ENCODE measurements at regions not wholly inside any gene's neighbourhood (a gene's known extent, or its start where the extent isn't known, plus 50 kb on each side); places are given as distances from the start of the nearest gene placed in this dataset.

- Histone ChIP-seq H3K27ac (peak overlapping the region in 1 of 2 donors; percentile 72), H3K36me3 (no peaks in the 10 kb centered on the region), H3K9me3 (peaks cover 0 to 7% of the 10 kb centered on the region in 2 donors), H3K4me1 (peaks cover 9 to 29% of the 10 kb centered on the region in 2 donors), H3K27me3 (no peaks in the 10 kb centered on the region), H3K4me3 (no peak overlapping the region)
- TF ChIP-seq CTCF (IDR thresholded peaks at IDR 0.05) = no peak
- DNase-seq = no peak
- intact Hi-C loops (cut with DNase I) = no loop called here
- ATAC-seq = no peak
Measured at GRCh38 chr11:110779108-110779507, 66.9 kb upstream of the ARHGAP20 start.

DNA sequence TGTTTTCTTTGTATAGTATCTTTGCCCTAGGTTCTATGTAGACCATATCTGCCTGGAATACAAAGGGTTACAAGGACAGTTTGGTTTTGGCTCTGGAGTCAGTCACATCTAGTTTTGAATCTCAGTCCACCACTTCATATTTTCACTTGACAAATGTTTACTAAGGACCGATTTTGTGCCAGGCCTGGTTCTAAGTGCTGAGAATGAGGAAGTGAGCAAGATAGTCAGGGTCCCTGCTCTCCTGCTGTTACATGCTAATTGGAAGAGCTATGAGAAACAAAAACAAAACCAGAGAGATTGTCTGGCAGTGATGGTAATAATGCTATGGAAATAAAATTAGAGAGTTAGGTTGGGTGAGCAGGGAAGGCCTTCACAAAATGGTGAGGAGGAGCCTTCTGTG, 66.1 kb upstream of the ARHGAP20 start:
- DNase-seq = peak in 1 of 4 donors; percentile 38
- TF ChIP-seq CTCF (IDR thresholded peaks at IDR 0.05) = no peak
- intact Hi-C loops (cut with DNase I) = no loop called here
- Histone ChIP-seq H3K27me3 (no peaks in the 10 kb centered on the region), H3K9me3 (peaks cover 0 to 7% of the 10 kb centered on the region in 2 donors), H3K4me3 (no peak overlapping the region), H3K27ac (peak overlapping the region; percentile 60 to 72), H3K4me1 (peaks cover 9 to 29% of the 10 kb centered on the region in 2 donors), H3K36me3 (no peaks in the 10 kb centered on the region)
- ATAC-seq = peak; percentile 70

- peak; percentile 77 for ATAC-seq
- peak overlapping the region; percentile 60 to 72 for H3K27ac ChIP-seq
Measured at GRCh38 chr11:110777775-110778174, 65.5 kb upstream of the ARHGAP20 start.

DNA sequence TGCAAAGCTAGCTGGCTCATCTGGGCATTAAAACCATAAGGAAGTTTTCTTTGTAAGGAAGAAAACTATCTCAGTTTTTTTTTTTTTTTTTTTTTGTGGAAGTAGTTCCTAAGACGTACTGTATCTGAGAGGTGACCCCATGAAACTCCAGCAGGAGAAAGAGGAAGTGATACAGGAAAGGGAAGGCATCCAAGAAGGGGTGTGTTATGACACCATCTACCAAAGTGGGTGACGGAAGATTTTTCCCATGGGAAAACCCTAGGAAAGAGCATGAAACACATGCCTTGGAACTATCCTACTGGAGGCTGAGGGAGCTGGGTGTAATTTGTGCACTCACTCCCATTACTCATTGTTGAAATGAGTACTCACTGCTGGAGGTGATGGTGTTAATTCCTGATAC, 63.8 kb upstream of the ARHGAP20 start:
- Histone ChIP-seq H3K27me3 (no peaks in the 10 kb centered on the region), H3K4me3 (no peak overlapping the region), H3K27ac (no peak overlapping the region), H3K4me1 (peaks cover 9 to 29% of the 10 kb centered on the region in 2 donors), H3K36me3 (no peaks in the 10 kb centered on the region), H3K9me3 (peaks cover 0 to 7% of the 10 kb centered on the region in 2 donors)
- no peak for ATAC-seq
- DNase-seq = no peak
- no peak for TF ChIP-seq CTCF (IDR thresholded peaks at IDR 0.05)
- intact Hi-C loops (cut with DNase I) = no loop called here

More at GRCh38 chr11:110777775-110778174, 65.5 kb upstream of the ARHGAP20 start:
- no peak for TF ChIP-seq CTCF (IDR thresholded peaks at IDR 0.05)
- H3K9me3 ChIP-seq = peaks cover 0 to 7% of the 10 kb centered on the region in 2 donors
- no peaks in the 10 kb centered on the region for H3K27me3 ChIP-seq
- H3K4me1 ChIP-seq = peaks cover 9 to 29% of the 10 kb centered on the region in 2 donors
- intact Hi-C loops (cut with DNase I) = no loop called here
- no peak for DNase-seq
- no peaks in the 10 kb centered on the region for H3K36me3 ChIP-seq
- H3K4me3 ChIP-seq = no peak overlapping the region

DNA sequence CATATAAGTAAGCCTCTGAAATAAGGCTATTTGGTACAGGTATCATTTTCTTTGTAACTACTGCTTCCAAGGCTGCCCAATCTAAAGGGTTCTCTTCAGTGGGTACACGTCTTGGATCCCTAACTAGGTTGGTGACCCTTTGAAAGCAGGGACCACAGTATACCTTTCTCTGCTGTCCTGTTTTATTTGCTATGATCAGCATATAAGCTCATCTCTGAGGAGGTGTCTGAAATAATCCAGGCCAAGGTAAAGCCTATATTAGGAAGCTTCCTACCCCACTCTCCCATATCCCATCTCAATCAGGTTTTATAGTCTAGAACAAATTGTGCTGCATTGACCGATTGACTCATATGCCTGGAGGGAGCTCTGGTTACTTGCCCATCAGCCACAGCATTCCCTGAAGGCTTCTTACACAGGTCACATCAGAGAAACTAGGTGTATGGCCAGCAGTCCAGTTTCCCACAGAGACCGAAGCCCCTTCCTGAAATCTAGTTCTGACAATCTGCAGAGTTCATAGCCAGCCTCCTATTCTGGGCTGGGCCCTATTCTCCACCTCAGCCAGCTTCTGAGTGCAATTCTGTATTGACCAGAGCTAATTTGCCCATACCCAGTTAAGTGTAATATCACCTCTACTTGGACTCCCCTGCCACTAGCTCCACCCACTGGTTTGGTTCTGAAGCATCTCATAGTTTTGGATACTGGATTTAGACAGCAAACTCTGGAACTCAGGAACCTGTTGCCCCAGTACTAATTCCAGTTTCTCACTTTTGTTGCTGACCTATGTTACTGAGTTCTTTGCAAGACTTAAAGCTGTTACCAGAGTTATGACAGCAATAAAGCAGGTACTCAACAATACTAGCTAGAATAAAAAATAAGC, 62.1 kb upstream of the ARHGAP20 start:
- Histone ChIP-seq H3K27ac (no peak overlapping the region), H3K9me3 (peaks cover 0 to 6% of the 10 kb centered on the region in 2 donors), H3K4me1 (peaks cover 9 to 29% of the 10 kb centered on the region in 2 donors), H3K4me3 (no peak overlapping the region), H3K36me3 (no peaks in the 10 kb centered on the region), H3K27me3 (no peaks in the 10 kb centered on the region)
- no peak for DNase-seq
- ATAC-seq = no peak
- no peak for TF ChIP-seq CTCF (IDR thresholded peaks at IDR 0.05)
- intact Hi-C loops (cut with DNase I) = no loop called here
